GM19395 (cell line): ENCODE measurements at regions not wholly inside any gene's neighbourhood (a gene's known extent, or its start where the extent isn't known, plus 50 kb on each side); places are given as distances from the start of the nearest gene placed in this dataset.
"Not testable (repeated sequence)": the region's sequence is repeated elsewhere in the genome, so short reads cannot be mapped to it uniquely, and the experiment has no call there.

Source experiments
- ATAC-seq: cut with Tn5 transposase; IDR thresholded peaks from one replicate; pipeline ENCODE4 v1.9.1; 2021; ENCODE audit warnings: mild to moderate bottlenecking, moderate library complexity; ENCODE audit not compliant: unreplicated experiment

GRCh38 chr14:105882011-105882410, 355.6 kb downstream of the TMEM121 start:
- ATAC-seq: not testable (repeated sequence)

- no peak for ATAC-seq
These were observed 356.2 kb downstream of the TMEM121 start for GRCh38 chr14:105882626-105883025.

- ATAC-seq: no peak
These were observed 357.0 kb downstream of the TMEM121 start for GRCh38 chr14:105883066-105884005.

- ATAC-seq: not testable (repeated sequence)
These were observed 357.9 kb downstream of the TMEM121 start for GRCh38 chr14:105884192-105884807.

- no peak for ATAC-seq
These were observed 358.5 kb downstream of the TMEM121 start for GRCh38 chr14:105884808-105885281.

GRCh38 chr14:105885561-105886320, 359.4 kb downstream of the TMEM121 start:
- no peak for ATAC-seq

GRCh38 chr14:105886791-105887191, 360.4 kb downstream of the TMEM121 start:
- not testable (repeated sequence) for ATAC-seq

GRCh38 chr14:105887692-105888091, 361.3 kb downstream of the TMEM121 start:
- no peak for ATAC-seq

- no peak for ATAC-seq
These were observed 361.8 kb downstream of the TMEM121 start for GRCh38 chr14:105888151-105888550.

GRCh38 chr14:105888784-105889665, 362.6 kb downstream of the TMEM121 start:
- ATAC-seq: no peak

GRCh38 chr14:105889666-105890473, 363.5 kb downstream of the TMEM121 start:
- no peak for ATAC-seq

- ATAC-seq: no peak
These were observed 364.3 kb downstream of the TMEM121 start for GRCh38 chr14:105890474-105891220.

- no peak for ATAC-seq
These were observed 364.8 kb downstream of the TMEM121 start for GRCh38 chr14:105891221-105891602.

GRCh38 chr14:105891631-105892452, 365.5 kb downstream of the TMEM121 start:
- ATAC-seq: no peak

- not testable (repeated sequence) for ATAC-seq
These were observed 366.4 kb downstream of the TMEM121 start for GRCh38 chr14:105892453-105893441.

- ATAC-seq: not testable (repeated sequence)
These were observed 367.3 kb downstream of the TMEM121 start for GRCh38 chr14:105893686-105894085.
